Kasumi-1 (cell line): ENCODE measurements at regions not wholly inside any gene's neighbourhood (a gene's known extent, or its start where the extent isn't known, plus 50 kb on each side); places are given as distances from the start of the nearest gene placed in this dataset.
"Not testable (repeated sequence)": the region's sequence is repeated elsewhere in the genome, so short reads cannot be mapped to it uniquely, and the experiment has no call there.

Source experiments
- DNase-seq, 2 experiments: peaks; one replicate each; lab custom pipeline; 2025; lab: John Stamatoyannopoulos, UW

- DNase-seq: no peak
These were observed 111.6 kb downstream of the MAGEE2 start for GRCh38 chrX:75673468-75673867.

GRCh38 chrX:75655627-75656026, 129.4 kb downstream of the MAGEE2 start:
- no peak for DNase-seq

GRCh38 chrX:75649829-75650228, 127.0 kb upstream of the ZDHHC15 start:
- no peak for DNase-seq

GRCh38 chrX:75648803-75649588, 126.2 kb upstream of the ZDHHC15 start:
- peak; percentile 1 to 26 for DNase-seq

- no peak for DNase-seq
These were observed 120.0 kb upstream of the ZDHHC15 start for GRCh38 chrX:75642811-75643361.

- no peak for DNase-seq
These were observed 115.5 kb upstream of the ZDHHC15 start for GRCh38 chrX:75638332-75638731.

- DNase-seq: no peak
These were observed 102.4 kb upstream of the ZDHHC15 start for GRCh38 chrX:75625232-75625631.

- DNase-seq: peak; percentile 0 to 2
These were observed 100.7 kb upstream of the ZDHHC15 start for GRCh38 chrX:75623535-75623934.

- no peak for DNase-seq
These were observed 86.6 kb upstream of the ZDHHC15 start for GRCh38 chrX:75609406-75609805.

- peak; percentile 32 to 57 for DNase-seq
These were observed 81.0 kb upstream of the ZDHHC15 start for GRCh38 chrX:75603833-75604232.

GRCh38 chrX:75602022-75602421, 79.2 kb upstream of the ZDHHC15 start:
- not testable (repeated sequence) for DNase-seq

GRCh38 chrX:75596178-75596577, 73.3 kb upstream of the ZDHHC15 start:
- no peak for DNase-seq

GRCh38 chrX:75593186-75593585, 70.3 kb upstream of the ZDHHC15 start:
- DNase-seq: not testable (repeated sequence)

GRCh38 chrX:75582511-75582910, 59.7 kb upstream of the ZDHHC15 start:
- DNase-seq: no peak
